Fibroblast of pulmonary artery (primary cell): ENCODE measurements at regions not wholly inside any gene's neighbourhood (a gene's known extent, or its start where the extent isn't known, plus 50 kb on each side); places are given as distances from the start of the nearest gene placed in this dataset.

Experiments used
- DNase-seq: peaks from one replicate; pipeline ENCODE4 v3.0.0-alpha.2; 2010; ENCODE audit warnings: low read depth
- H3K4me3 ChIP-seq: replicated peaks from 2 replicates; pipeline ENCODE4 v1.5.1; 2011; ENCODE audit warnings: low read depth, mild to moderate bottlenecking, control low read depth, low read length, moderate library complexity
- TF ChIP-seq, protein P1 (sequence below): IDR thresholded peaks from 2 replicates; pipeline ENCODE4 v1.5.1; 2011; ENCODE audit warnings: mild to moderate bottlenecking, control low read depth, low read length, inconsistent platforms; ENCODE audit errors: missing control alignments

DNA sequence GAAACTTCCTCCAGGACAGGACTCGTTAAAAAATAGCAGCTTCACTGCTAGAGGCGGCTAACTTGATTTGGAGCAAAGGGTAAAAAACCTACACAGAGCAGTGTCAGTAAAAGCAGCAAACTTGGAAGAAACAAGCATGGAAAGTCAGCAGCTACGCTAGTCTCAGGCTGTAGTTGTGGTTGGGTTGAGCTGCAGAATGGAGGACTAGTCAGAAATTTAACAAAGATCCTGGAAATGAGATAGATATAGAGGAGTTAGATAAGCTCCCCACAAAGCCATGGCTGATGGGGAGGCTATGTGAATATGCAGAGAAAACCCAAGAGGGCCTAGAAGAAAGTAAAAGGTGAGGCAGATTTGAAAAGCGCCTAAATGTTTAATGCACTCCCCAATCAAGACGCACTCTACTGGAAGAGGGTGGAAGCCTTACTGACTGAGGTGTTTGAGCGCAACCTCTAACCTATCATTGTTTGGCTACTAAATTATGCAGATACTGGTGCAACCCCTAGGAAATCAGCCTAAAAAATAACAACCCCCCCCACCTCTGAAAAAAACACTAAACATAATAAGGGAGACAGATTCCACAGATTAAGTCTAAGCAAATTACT lies 99.7 kb upstream of the TMEM168 start:
- TF ChIP-seq, protein P1, sequence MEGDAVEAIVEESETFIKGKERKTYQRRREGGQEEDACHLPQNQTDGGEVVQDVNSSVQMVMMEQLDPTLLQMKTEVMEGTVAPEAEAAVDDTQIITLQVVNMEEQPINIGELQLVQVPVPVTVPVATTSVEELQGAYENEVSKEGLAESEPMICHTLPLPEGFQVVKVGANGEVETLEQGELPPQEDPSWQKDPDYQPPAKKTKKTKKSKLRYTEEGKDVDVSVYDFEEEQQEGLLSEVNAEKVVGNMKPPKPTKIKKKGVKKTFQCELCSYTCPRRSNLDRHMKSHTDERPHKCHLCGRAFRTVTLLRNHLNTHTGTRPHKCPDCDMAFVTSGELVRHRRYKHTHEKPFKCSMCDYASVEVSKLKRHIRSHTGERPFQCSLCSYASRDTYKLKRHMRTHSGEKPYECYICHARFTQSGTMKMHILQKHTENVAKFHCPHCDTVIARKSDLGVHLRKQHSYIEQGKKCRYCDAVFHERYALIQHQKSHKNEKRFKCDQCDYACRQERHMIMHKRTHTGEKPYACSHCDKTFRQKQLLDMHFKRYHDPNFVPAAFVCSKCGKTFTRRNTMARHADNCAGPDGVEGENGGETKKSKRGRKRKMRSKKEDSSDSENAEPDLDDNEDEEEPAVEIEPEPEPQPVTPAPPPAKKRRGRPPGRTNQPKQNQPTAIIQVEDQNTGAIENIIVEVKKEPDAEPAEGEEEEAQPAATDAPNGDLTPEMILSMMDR: no peak
- H3K4me3 ChIP-seq: no peak overlapping the region
- DNase-seq: no peak

DNA sequence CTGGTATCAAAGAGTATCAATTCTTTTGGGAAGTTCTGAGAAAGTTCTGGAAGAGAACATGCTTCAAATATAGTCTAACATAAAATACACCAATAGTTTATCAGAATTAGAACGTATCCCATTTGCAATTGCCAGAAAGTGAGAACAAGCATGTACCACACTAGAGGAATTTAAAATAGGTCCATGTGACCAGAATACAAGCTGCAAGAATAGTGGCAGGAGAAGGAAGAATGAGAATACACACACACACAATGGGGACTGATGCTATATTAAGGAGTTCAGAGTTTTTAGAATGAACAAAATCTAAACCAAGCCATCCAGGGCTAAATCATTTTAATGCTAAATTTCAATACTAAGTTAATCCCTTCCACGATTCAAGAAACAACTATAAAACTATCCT lies 99.1 kb upstream of the TMEM168 start:
- no peak overlapping the region for H3K4me3 ChIP-seq
- DNase-seq: no peak
- TF ChIP-seq, protein P1: no peak

DNA sequence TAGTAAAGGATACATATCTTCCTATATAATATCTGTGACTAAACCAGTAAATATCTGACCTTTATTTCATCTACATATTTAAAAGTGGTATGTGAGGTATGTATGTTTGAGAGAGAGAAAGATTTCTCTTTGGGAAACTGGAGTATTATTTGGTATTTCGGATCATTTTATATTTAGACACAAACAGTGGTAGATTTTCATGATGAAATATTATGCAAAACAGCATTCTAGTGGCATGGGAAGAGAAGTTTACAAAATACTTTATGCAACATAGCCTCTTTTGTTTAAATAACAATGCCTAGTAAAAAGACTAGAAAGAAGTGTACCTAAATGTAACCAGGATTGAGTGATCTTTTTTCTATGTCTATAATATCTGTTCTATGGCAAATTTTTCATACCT lies 98.6 kb upstream of the TMEM168 start:
- DNase-seq: no peak
- H3K4me3 ChIP-seq: no peak overlapping the region
- TF ChIP-seq, protein P1: no peak

DNA sequence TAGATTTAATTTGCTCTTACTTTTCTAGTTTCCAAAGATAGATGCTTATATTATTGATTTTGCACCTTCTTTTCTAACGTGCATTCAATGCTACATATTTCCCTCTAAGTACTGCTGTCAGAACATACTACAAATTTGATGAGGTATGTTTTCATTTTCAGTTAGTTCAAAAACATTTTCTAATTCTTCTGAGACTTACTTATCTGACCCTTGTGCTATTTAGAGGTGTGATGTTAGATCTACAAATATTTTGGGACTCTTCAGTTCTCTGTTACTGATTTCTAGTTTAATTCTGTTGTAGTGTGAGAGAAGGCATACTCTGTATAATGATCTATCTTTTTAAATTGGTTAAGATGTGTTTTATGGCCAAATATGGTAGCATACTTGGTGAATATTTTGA lies 97.8 kb upstream of the TMEM168 start:
- no peak overlapping the region for H3K4me3 ChIP-seq
- DNase-seq: no peak
- TF ChIP-seq, protein P1: no peak

DNA sequence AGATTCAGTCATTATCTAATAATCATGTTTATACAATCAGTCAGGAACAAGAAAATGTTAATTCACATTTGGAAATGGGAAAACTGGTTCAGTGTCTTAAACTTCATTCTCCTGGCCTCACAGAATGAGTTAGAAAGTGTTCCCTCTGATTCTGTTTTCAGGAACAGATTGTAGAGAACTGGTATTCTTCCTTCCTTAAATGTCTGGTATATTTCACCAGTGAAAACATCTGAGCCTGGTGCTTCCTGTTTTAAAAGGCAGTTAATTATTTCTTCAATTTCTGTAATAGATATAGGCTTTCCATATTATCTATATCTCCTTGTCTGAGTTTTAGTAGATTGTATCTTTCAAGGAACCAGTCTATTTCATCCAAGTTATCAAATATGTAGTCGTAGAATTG lies 97.1 kb upstream of the TMEM168 start:
- DNase-seq: no peak
- TF ChIP-seq, protein P1: no peak
- H3K4me3 ChIP-seq: no peak overlapping the region

DNA sequence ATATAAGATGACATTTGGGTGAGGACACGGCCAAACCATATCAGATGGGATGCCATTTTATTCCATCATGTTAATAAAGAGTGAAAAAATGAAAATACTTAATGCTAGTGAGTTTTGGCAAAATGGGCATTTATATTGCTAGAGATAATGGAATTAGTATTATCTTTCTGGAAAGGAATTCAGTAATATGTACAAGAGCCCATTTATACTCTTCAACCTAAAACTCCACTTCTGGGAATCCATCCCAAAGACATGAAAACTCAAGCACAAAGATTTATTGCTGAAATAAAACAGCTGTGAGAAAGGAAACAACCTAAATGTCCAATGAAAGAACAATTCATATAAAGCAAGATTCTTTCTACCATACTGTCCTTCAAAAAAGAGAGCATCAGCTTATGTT lies 96.0 kb upstream of the TMEM168 start:
- H3K4me3 ChIP-seq: no peak overlapping the region
- DNase-seq: no peak
- TF ChIP-seq, protein P1: no peak

DNA sequence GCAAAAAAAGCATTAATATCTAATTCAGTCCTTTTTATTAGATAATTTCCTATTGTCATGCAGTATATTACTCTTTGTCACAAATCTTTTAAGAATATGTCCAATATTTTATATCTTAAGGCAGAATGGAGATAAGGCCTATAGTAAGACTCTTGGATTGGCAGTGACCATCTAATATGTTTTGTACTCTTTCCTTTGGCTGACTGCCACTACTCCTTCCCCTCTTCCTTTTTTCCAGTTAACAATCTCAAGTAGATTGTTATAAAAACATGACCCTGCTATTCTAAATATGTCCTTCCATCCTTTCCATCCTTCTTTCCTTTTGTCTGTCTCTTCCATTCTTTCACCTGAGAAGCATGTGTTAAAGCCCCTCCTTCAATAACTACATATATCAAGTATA lies 92.8 kb upstream of the TMEM168 start:
- TF ChIP-seq, protein P1: no peak
- peak; percentile 41 for DNase-seq
- no peak overlapping the region for H3K4me3 ChIP-seq
